Loucy (cell line): ENCODE measurements at regions not wholly inside any gene's neighbourhood (a gene's known extent, or its start where the extent isn't known, plus 50 kb on each side); places are given as distances from the start of the nearest gene placed in this dataset.

ENCODE experiments used
- H2AFZ ChIP-seq: fragments of 200-600 bp; sonication (generic); 2 replicates; pipeline ENCODE4 v1.6.0; 2016; ENCODE audit warnings: antibody characterized with exemption, mild to moderate bottlenecking, low read length, moderate library complexity
- H3F3A ChIP-seq: fragments of 200-600 bp; 2 replicates; pipeline ENCODE4 v1.6.0; 2016; ENCODE audit warnings: antibody characterized with exemption, low read depth, mild to moderate bottlenecking
- H3K27me3 ChIP-seq: fragments of 200-600 bp; sonication (generic); 2 replicates; pipeline ENCODE4 v1.6.1; 2014; ENCODE audit warnings: low read length, mild to moderate bottlenecking; ENCODE audit not compliant: insufficient read depth, poor library complexity, severe bottlenecking
- H3K36me3 ChIP-seq: fragments of 200-600 bp; sonication (generic); 2 replicates; pipeline ENCODE4 v1.6.1; 2016; ENCODE audit warnings: low read length; ENCODE audit not compliant: insufficient read depth
- H3K4me1 ChIP-seq: fragments of 200-600 bp; sonication (generic); 2 replicates; pipeline ENCODE4 v1.5.1; 2014; ENCODE audit warnings: low read length, mild to moderate bottlenecking; ENCODE audit not compliant: insufficient read depth, poor library complexity, severe bottlenecking
- H3K4me2 ChIP-seq: fragments of 200-600 bp; sonication (generic); 2 replicates; pipeline ENCODE4 v1.6.0; 2014; ENCODE audit warnings: antibody characterized with exemption, low read length, low read depth, mild to moderate bottlenecking; ENCODE audit not compliant: poor library complexity, severe bottlenecking
- H3K4me3 ChIP-seq: fragments of 200-600 bp; sonication (generic); 2 replicates; pipeline ENCODE4 v1.5.1; 2014; ENCODE audit warnings: low read length, mild to moderate bottlenecking, mixed read lengths; ENCODE audit not compliant: poor library complexity, severe bottlenecking
- H3K79me2 ChIP-seq: fragments of 200-600 bp; sonication (generic); 2 replicates; pipeline ENCODE4 v1.6.1; 2014; ENCODE audit warnings: low read length; ENCODE audit not compliant: insufficient read depth
- H3K9ac ChIP-seq: fragments of 200-600 bp; sonication (generic); 2 replicates; pipeline ENCODE4 v1.6.0; 2014; ENCODE audit warnings: mild to moderate bottlenecking, low read depth, low read length, moderate library complexity; ENCODE audit not compliant: poor library complexity, severe bottlenecking
- H3K9me2 ChIP-seq: fragments of 200-600 bp; sonication (generic); replicated peaks from 2 replicates; pipeline ENCODE4 v1.6.1; 2016; ENCODE audit warnings: low read depth, low read length, mixed read lengths
- H3K9me3 ChIP-seq: fragments of 200-600 bp; sonication (generic); 2 replicates; pipeline ENCODE4 v1.6.1; 2014; ENCODE audit warnings: mild to moderate bottlenecking, antibody characterized with exemption, low read length, low read depth; ENCODE audit not compliant: insufficient read depth
- H4K20me1 ChIP-seq: fragments of 200-600 bp; sonication (generic); 2 replicates; pipeline ENCODE4 v1.6.0; 2014; ENCODE audit warnings: antibody characterized with exemption, low read length, mild to moderate bottlenecking; ENCODE audit not compliant: insufficient read depth, poor library complexity, severe bottlenecking
- CTCF ChIP-seq: fragments of 200-600 bp; sonication (generic); conservative IDR thresholded peaks from 2 replicates; pipeline ENCODE4 v1.5.1; 2014; ENCODE audit warnings: mild to moderate bottlenecking, antibody characterized with exemption, low read length
- EZH2phosphoT487 ChIP-seq: fragments of 200-600 bp; IDR thresholded peaks from 2 replicates; pipeline ENCODE4 v1.6.1; 2018; ENCODE audit warnings: antibody characterized with exemption, mild to moderate bottlenecking, moderate library complexity, borderline replicate concordance

- H3K36me3 ChIP-seq = no peaks in the 10 kb centered on the region
- no peak overlapping the region for H3K4me2 ChIP-seq
- H3K27me3 ChIP-seq = no peaks in the 10 kb centered on the region
- H3K9ac ChIP-seq = no peak overlapping the region
- no peaks in the 10 kb centered on the region for H3F3A ChIP-seq
- H4K20me1 ChIP-seq = no peaks in the 10 kb centered on the region
- no peaks in the 10 kb centered on the region for H3K9me3 ChIP-seq
- H2AFZ ChIP-seq = no peak overlapping the region
- TF ChIP-seq CTCF = no peak
- TF ChIP-seq EZH2phosphoT487 = no peak
- no peaks in the 10 kb centered on the region for H3K79me2 ChIP-seq
- no peaks in the 10 kb centered on the region for H3K9me2 ChIP-seq
- no peak overlapping the region for H3K4me3 ChIP-seq
- H3K4me1 ChIP-seq = no peaks in the 10 kb centered on the region
These were observed 534.2 kb downstream of the RAB28 start for GRCh38 chr4:12949719-12950490.

GRCh38 chr4:12943069-12943468, 541.1 kb downstream of the RAB28 start:
- no peak overlapping the region for H3K4me2 ChIP-seq
- H3K36me3 ChIP-seq = no peaks in the 10 kb centered on the region
- H2AFZ ChIP-seq = no peak overlapping the region
- H3K9ac ChIP-seq = no peak overlapping the region
- no peaks in the 10 kb centered on the region for H3K79me2 ChIP-seq
- no peak for TF ChIP-seq CTCF
- TF ChIP-seq EZH2phosphoT487 = no peak
- H3K4me3 ChIP-seq = no peak overlapping the region
- H3K4me1 ChIP-seq = no peaks in the 10 kb centered on the region
- no peaks in the 10 kb centered on the region for H3K27me3 ChIP-seq
- no peaks in the 10 kb centered on the region for H3K9me2 ChIP-seq
- H3K9me3 ChIP-seq = no peaks in the 10 kb centered on the region
- no peaks in the 10 kb centered on the region for H4K20me1 ChIP-seq
- H3F3A ChIP-seq = no peaks in the 10 kb centered on the region

- Histone ChIP-seq H3K4me1 (no peaks in the 10 kb centered on the region), H3K4me3 (no peak overlapping the region), H3K9me3 (no peaks in the 10 kb centered on the region), H3K79me2 (no peaks in the 10 kb centered on the region), H3K27me3 (no peaks in the 10 kb centered on the region), H2AFZ (no peak overlapping the region), H3K9ac (no peak overlapping the region), H3F3A (no peaks in the 10 kb centered on the region), H3K36me3 (no peaks in the 10 kb centered on the region), H4K20me1 (no peaks in the 10 kb centered on the region), H3K9me2 (0 out of 2 replicates have a peak, but pooled peaks cover 3% of the 10 kb centered on the region), H3K4me2 (no peak overlapping the region)
- no peak for TF ChIP-seq EZH2phosphoT487
- TF ChIP-seq CTCF = no peak
These were observed 550.3 kb downstream of the RAB28 start for GRCh38 chr4:12933760-12934221.
